Pancreas (tissue), 10 donors: ENCODE measurements at regions not wholly inside any gene's neighbourhood (a gene's known extent, or its start where the extent isn't known, plus 50 kb on each side); places are given as distances from the start of the nearest gene placed in this dataset.

ENCODE experiments used
- ATAC-seq, 4 donors: fragments of 200-7000 bp; cut with Tn5 transposase; one replicate each; pipeline versions ENCODE4 v1.8.0 to v1.9.1; 2020; ENCODE audit warnings: mild to moderate bottlenecking in 4 of 4, moderate library complexity in 4 of 4
- DNase-seq, 6 donors: peaks; one replicate each; pipeline ENCODE4 v3.0.0-alpha.2; 2020
- FAIRE-seq: peaks from 2 replicates; lab custom pipeline; 2012; peaks lifted over from hg19 to GRCh38; lab: Jason Lieb, UNC
- H3K27ac ChIP-seq, 4 donors: fragments of 200-600 bp; sonication (generic); 1 replicate in 3 of 4; 2 replicates in 1 of 4; pipeline versions ENCODE4 v1.5.0 to v1.8.0; 2020
- H3K27me3 ChIP-seq, 4 donors: fragments of 200-600 bp; one replicate each; pipeline ENCODE4 v1.8.0; 2021
- H3K36me3 ChIP-seq, 3 donors: fragments of 200-600 bp; sonication (generic) in 1 of 3; one replicate each; pipeline versions ENCODE4 v1.5.0 to v1.8.0; 2020 to 2021
- H3K4me1 ChIP-seq, 3 donors: fragments of 200-600 bp; one replicate each; pipeline ENCODE4 v1.8.0; 2021
- H3K4me3 ChIP-seq, 4 donors: fragments of 200-600 bp; sonication (generic) in 2 of 4; one replicate each; pipeline versions ENCODE4 v1.5.0 to v1.8.0; 2020 to 2021
- H3K9me3 ChIP-seq, 4 donors: fragments of 200-600 bp; one replicate each; pipeline ENCODE4 v1.8.0; 2021
- CTCF ChIP-seq, 4 donors: fragments of 200-600 bp; sonication (generic) in 3 of 4; IDR thresholded peaks; one replicate each; pipeline versions ENCODE4 v1.5.0 to v1.8.0; 2021; ENCODE audit warnings: antibody characterized with exemption in 4 of 4
- WGBS, 2 donors: extraction: QIAGEN DNeasy Blood & Tissue Kit; methylation state at CpG; one replicate each; pipeline ENCODE4 v1.1.7; 2013; 5-methylcytosine and 5-hydroxymethylcytosine counted together
- intact Hi-C, 3 donors: fragments of 100-400 bp; cut with DNase I; formaldehyde crosslinking; loops; one replicate each; pipeline versions ENCODE4 v1.11.1 to v1.14.2; 2022
- donor health status: healthy with polysubstance abuse.
- donor health status: DM: no; HTN: no; CAD: no; lungs with moderate emphysema.
- donor health status: DM: no; HTN: no; CAD: no.
- donor health status: control.
- donor health status: control.
- donor health status: Bipolar disorder and iron deficiency.
- donor health status: DM: yes; HTN: yes; CAD: no.
- donor health status: DM: no; HTN: no; CAD: no.
- donor health status: DM: no; HTN: no; CAD: no.
- donor health status: DM: yes; HTN: yes; CAD: no.

GRCh38 chr11:104652996-104653395, 245.3 kb downstream of the CASP12 start:
- TF ChIP-seq CTCF (IDR thresholded peaks at IDR 0.05) = no peak
- H3K4me3 ChIP-seq = peak overlapping the region in 1 of 4 donors; percentile 12
- peak in 3 of 4 donors; percentile 12 to 42 (median 37) for ATAC-seq
- peaks cover 0 to 7% (median 3%) of the 10 kb centered on the region in 3 donors for H3K4me1 ChIP-seq
- H3K9me3 ChIP-seq = no peaks in the 10 kb centered on the region
- H3K36me3 ChIP-seq = no peaks in the 10 kb centered on the region
- intact Hi-C loops = no loop called here
- 6 to 7% methylated on average over 4 of the region's 4 CpGs for WGBS, 2 donors
- FAIRE-seq = no peak
- no peaks in the 10 kb centered on the region for H3K27me3 ChIP-seq
- no peak overlapping the region for H3K27ac ChIP-seq
- DNase-seq = no peak

GRCh38 chr11:104650234-104650633, 248.0 kb downstream of the CASP12 start:
- Histone ChIP-seq H3K36me3 (no peaks in the 10 kb centered on the region), H3K27me3 (no peaks in the 10 kb centered on the region), H3K4me3 (no peak overlapping the region), H3K9me3 (no peaks in the 10 kb centered on the region), H3K4me1 (peaks cover 0 to 7% (median 3%) of the 10 kb centered on the region in 3 donors), H3K27ac (no peak overlapping the region)
- intact Hi-C loops = no loop called here
- no peak for DNase-seq
- TF ChIP-seq CTCF (IDR thresholded peaks at IDR 0.05) = no peak
- FAIRE-seq = no peak
- WGBS, 2 donors = 91 to 95% methylated on average over 5 of the region's 5 CpGs
- no peak for ATAC-seq

GRCh38 chr11:104649002-104649401, 249.3 kb downstream of the CASP12 start:
- ATAC-seq = no peak
- DNase-seq = no peak
- H3K36me3 ChIP-seq = no peaks in the 10 kb centered on the region
- no peak overlapping the region for H3K4me3 ChIP-seq
- no peaks in the 10 kb centered on the region for H3K9me3 ChIP-seq
- no peak for FAIRE-seq
- H3K27me3 ChIP-seq = no peaks in the 10 kb centered on the region
- intact Hi-C loops = no loop called here
- WGBS, 2 donors = 25 to 29% methylated on average over 1 of the region's 1 CpG
- TF ChIP-seq CTCF (IDR thresholded peaks at IDR 0.05) = no peak
- H3K27ac ChIP-seq = no peak overlapping the region
- H3K4me1 ChIP-seq = peaks cover 0 to 7% (median 3%) of the 10 kb centered on the region in 3 donors

GRCh38 chr11:104645261-104646222, 252.7 kb downstream of the CASP12 start:
- DNase-seq (no peak), ATAC-seq (no peak), FAIRE-seq (no peak)
- Histone ChIP-seq H3K27me3 (no peaks in the 10 kb centered on the region), H3K27ac (no peak overlapping the region), H3K4me1 (no peaks in the 10 kb centered on the region), H3K9me3 (no peaks in the 10 kb centered on the region), H3K36me3 (no peaks in the 10 kb centered on the region), H3K4me3 (no peak overlapping the region)
- intact Hi-C loops = no loop called here
- 56 to 58% methylated on average over 2 of the region's 2 CpGs for WGBS, 2 donors
- TF ChIP-seq CTCF (IDR thresholded peaks at IDR 0.05) = no peak

GRCh38 chr11:104637662-104638170, 260.5 kb downstream of the CASP12 start:
- no peak overlapping the region for H3K27ac ChIP-seq
- no peak overlapping the region for H3K4me3 ChIP-seq
- FAIRE-seq (no peak), DNase-seq (no peak), ATAC-seq (no peak)
- no peaks in the 10 kb centered on the region for H3K4me1 ChIP-seq
- WGBS, 2 donors = 58 to 70% methylated on average over 2 of the region's 2 CpGs
- H3K36me3 ChIP-seq = no peaks in the 10 kb centered on the region
- H3K9me3 ChIP-seq = no peaks in the 10 kb centered on the region
- intact Hi-C loops = no loop called here
- no peak for TF ChIP-seq CTCF (IDR thresholded peaks at IDR 0.05)
- no peaks in the 10 kb centered on the region for H3K27me3 ChIP-seq
